ENCODE measurements at regions not wholly inside any gene's neighbourhood (a gene's known extent, or its start where the extent isn't known, plus 50 kb on each side); places are given as distances from the start of the nearest gene placed in this dataset.
A peak's percentile ranks its signal among the peaks of the same experiment; 100 is the strongest.
"Not testable (repeated sequence)": the region's sequence is repeated elsewhere in the genome, so short reads cannot be mapped to it uniquely, and the experiment has no call there.

GRCh38 chr13:44865722-44866410 is 123.4 kb downstream of the NUFIP1 start:
- Histone ChIP-seq H3K27me3 (ENCODE audit: insufficient read depth in 3 of 3, low read length in 2 of 3) (no peaks in the 10 kb centered on the region), H3K4me3 (no peak overlapping the region), H3K36me3 (ENCODE audit: insufficient read depth in 1 of 2, low read depth in 1 of 2) (no peaks in the 10 kb centered on the region), H3K9me3 (no peaks in the 10 kb centered on the region), H3K27ac (no peak overlapping the region), H3K4me1 (peaks cover 8% of the 10 kb centered on the region)
- intact Hi-C loops (cut with DNase I) = no loop called here
- DNase-seq = no peak
- no peak for ATAC-seq
- 75 to 81% (median 80%) methylated on average over 10 of the region's 10 CpGs for WGBS, 3 donors
- TF ChIP-seq, protein P1, sequence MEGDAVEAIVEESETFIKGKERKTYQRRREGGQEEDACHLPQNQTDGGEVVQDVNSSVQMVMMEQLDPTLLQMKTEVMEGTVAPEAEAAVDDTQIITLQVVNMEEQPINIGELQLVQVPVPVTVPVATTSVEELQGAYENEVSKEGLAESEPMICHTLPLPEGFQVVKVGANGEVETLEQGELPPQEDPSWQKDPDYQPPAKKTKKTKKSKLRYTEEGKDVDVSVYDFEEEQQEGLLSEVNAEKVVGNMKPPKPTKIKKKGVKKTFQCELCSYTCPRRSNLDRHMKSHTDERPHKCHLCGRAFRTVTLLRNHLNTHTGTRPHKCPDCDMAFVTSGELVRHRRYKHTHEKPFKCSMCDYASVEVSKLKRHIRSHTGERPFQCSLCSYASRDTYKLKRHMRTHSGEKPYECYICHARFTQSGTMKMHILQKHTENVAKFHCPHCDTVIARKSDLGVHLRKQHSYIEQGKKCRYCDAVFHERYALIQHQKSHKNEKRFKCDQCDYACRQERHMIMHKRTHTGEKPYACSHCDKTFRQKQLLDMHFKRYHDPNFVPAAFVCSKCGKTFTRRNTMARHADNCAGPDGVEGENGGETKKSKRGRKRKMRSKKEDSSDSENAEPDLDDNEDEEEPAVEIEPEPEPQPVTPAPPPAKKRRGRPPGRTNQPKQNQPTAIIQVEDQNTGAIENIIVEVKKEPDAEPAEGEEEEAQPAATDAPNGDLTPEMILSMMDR (IDR thresholded peaks at IDR 0.05) = no peak

DNA sequence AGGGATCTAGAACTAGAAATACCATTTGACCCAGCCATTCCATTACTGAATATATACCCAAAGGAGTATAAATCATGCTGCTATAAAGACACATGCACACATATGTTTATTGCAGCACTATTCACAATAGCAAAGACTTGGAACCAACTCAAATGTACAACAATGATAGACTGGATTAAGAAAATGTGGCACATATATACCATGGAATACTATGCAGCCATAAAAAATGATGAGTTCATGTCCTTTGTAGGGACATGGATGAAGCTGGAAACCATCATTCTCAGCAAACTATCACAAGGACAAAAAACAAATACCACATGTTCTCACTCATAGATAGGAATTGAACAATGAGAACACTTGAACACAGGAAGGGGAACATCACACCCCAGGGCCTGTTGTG is 125.6 kb downstream of the NUFIP1 start:
- H3K4me1 ChIP-seq; H3K9me3 ChIP-seq; H3K4me3 ChIP-seq; ATAC-seq; H3K27me3 ChIP-seq (ENCODE audit: insufficient read depth in 3 of 3, low read length in 2 of 3); DNase-seq; intact Hi-C loops (cut with DNase I); H3K36me3 ChIP-seq (ENCODE audit: insufficient read depth in 1 of 2, low read depth in 1 of 2); H3K27ac ChIP-seq: not testable (repeated sequence)

DNA sequence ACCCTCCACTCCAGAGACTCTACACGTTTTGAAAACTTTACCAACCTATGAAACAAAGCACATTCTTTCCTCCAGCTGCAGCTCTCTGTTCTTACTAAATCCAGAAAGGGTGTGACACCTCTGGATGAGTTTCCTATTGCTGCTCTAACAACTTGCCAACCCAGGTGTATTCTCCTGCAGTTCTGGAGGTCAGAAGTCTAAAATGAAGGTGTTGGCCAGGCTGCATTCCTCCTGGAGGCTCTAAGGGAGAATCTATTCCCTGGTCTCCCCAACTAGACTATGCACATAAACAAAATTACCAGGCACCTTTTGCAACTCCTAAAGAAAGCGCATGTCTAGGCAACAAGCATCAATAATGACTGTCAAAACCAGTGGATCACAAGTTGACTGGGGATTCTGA is 128.8 kb downstream of the NUFIP1 start:
- Histone ChIP-seq H3K4me3 (no peak overlapping the region), H3K9me3 (no peaks in the 10 kb centered on the region), H3K27ac (no peak overlapping the region), H3K4me1 (no peaks in the 10 kb centered on the region), H3K27me3 (ENCODE audit: insufficient read depth in 3 of 3, low read length in 2 of 3) (no peaks in the 10 kb centered on the region), H3K36me3 (ENCODE audit: insufficient read depth in 1 of 2, low read depth in 1 of 2) (no peaks in the 10 kb centered on the region)
- WGBS, 3 donors = 73 to 81% (median 76%) methylated on average over 2 of the region's 2 CpGs
- TF ChIP-seq, protein P1 (IDR thresholded peaks at IDR 0.05) = no peak
- intact Hi-C loops (cut with DNase I) = no loop called here
- DNase-seq (no peak), ATAC-seq (no peak)

GRCh38 chr13:44857736-44858135 is 131.5 kb downstream of the NUFIP1 start:
- intact Hi-C loops (cut with DNase I) = loop anchor here (5.0 kb wide), 1 partner anchor 280 kb away; the partner anchor contains the start of gene TSC22D1 (in 2 of the 2)
- TF ChIP-seq, protein P1 (IDR thresholded peaks at IDR 0.05) = no peak
- DNase-seq (no peak), ATAC-seq (no peak)
- WGBS, 3 donors = 92% methylated on average over 8 of the region's 8 CpGs
- Histone ChIP-seq H3K27ac (peak overlapping the region; percentile 54), H3K36me3 (ENCODE audit: insufficient read depth in 1 of 2, low read depth in 1 of 2) (no peaks in the 10 kb centered on the region), H3K4me3 (no peak overlapping the region), H3K9me3 (no peaks in the 10 kb centered on the region), H3K27me3 (ENCODE audit: insufficient read depth in 3 of 3, low read length in 2 of 3) (no peaks in the 10 kb centered on the region), H3K4me1 (peaks cover 13% of the 10 kb centered on the region)

- peaks cover 16% of the 10 kb centered on the region for H3K4me1 ChIP-seq
- H3K27ac ChIP-seq = peak overlapping the region; percentile 54
- H3K9me3 ChIP-seq = no peaks in the 10 kb centered on the region
- WGBS, 3 donors = 68 to 89% (median 81%) methylated on average over 4 of the region's 4 CpGs
- no peak for DNase-seq
- H3K36me3 ChIP-seq (ENCODE audit: insufficient read depth in 1 of 2, low read depth in 1 of 2) = no peaks in the 10 kb centered on the region
- intact Hi-C loops (cut with DNase I) = loop anchor here (5.0 kb wide), 1 partner anchor 280 kb away; the partner anchor contains the start of gene TSC22D1 (in 2 of the 2)
- no peak for ATAC-seq
- H3K4me3 ChIP-seq = no peak overlapping the region
- H3K27me3 ChIP-seq (ENCODE audit: insufficient read depth in 3 of 3, low read length in 2 of 3) = no peaks in the 10 kb centered on the region
- TF ChIP-seq, protein P1 (IDR thresholded peaks at IDR 0.05) = no peak
These were observed 132.2 kb downstream of the NUFIP1 start for GRCh38 chr13:44857061-44857460.
